WERI-Rb-1 (cell line): ENCODE measurements at regions not wholly inside any gene's neighbourhood (a gene's known extent, or its start where the extent isn't known, plus 50 kb on each side); places are given as distances from the start of the nearest gene placed in this dataset.

Source experiments
- DNase-seq: peaks from one replicate; pipeline ENCODE4 v3.0.0-alpha.2; 2020
- H3K27ac ChIP-seq: fragments of 250-450 bp; sonication (Bioruptor Pico); 2 replicates; pipeline ENCODE4 v1.5.1; 2020; ENCODE audit warnings: mild to moderate bottlenecking, moderate library complexity
- H3K27me3 ChIP-seq: fragments of 250-450 bp; sonication (Bioruptor Pico); 2 replicates; pipeline ENCODE4 v1.5.1; 2021; ENCODE audit warnings: mild to moderate bottlenecking, low read depth, moderate library complexity; ENCODE audit not compliant: insufficient read depth, severe bottlenecking
- H3K36me3 ChIP-seq: fragments of 250-450 bp; sonication (Bioruptor Pico); 2 replicates; pipeline ENCODE4 v1.5.1; 2020; ENCODE audit warnings: mild to moderate bottlenecking, moderate library complexity
- H3K4me3 ChIP-seq: 2 replicates; pipeline ENCODE4 v1.5.1; 2011; ENCODE audit warnings: low read depth, mild to moderate bottlenecking, control low read depth, low read length
- H3K9me3 ChIP-seq: fragments of 250-450 bp; sonication (Bioruptor Pico); 2 replicates; pipeline ENCODE4 v1.5.1; 2021; ENCODE audit warnings: mild to moderate bottlenecking, moderate library complexity; ENCODE audit not compliant: severe bottlenecking
- TF ChIP-seq, protein P1 (sequence below): IDR thresholded peaks from 2 replicates; pipeline ENCODE4 v1.5.1; 2011; ENCODE audit warnings: low read depth, mild to moderate bottlenecking, control low read depth, inconsistent platforms, low read length

DNA sequence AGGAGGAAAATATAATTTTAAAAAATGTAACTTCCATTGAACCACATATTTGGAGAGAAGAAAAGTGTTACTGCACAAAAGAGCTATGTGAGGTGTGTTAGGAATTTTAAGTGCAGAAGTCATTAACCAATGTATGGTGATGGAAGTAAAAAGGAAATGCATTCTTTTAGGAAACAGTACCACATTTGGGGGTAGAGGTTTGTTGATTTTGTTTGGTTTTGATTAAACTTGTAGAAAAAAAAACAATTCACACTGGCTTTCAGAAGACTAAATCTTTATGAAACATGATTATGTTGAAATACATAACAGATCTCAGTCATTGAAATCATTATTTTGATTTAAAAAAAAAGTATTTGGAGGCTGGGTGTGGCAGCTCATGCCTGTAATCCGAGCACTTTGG, 1287.0 kb upstream of the GJE1 start:
- no peak for DNase-seq
- no peak overlapping the region for H3K27ac ChIP-seq
- H3K4me3 ChIP-seq: no peak overlapping the region
- H3K36me3 ChIP-seq: no peaks in the 10 kb centered on the region
- no peaks in the 10 kb centered on the region for H3K9me3 ChIP-seq
- TF ChIP-seq, protein P1, sequence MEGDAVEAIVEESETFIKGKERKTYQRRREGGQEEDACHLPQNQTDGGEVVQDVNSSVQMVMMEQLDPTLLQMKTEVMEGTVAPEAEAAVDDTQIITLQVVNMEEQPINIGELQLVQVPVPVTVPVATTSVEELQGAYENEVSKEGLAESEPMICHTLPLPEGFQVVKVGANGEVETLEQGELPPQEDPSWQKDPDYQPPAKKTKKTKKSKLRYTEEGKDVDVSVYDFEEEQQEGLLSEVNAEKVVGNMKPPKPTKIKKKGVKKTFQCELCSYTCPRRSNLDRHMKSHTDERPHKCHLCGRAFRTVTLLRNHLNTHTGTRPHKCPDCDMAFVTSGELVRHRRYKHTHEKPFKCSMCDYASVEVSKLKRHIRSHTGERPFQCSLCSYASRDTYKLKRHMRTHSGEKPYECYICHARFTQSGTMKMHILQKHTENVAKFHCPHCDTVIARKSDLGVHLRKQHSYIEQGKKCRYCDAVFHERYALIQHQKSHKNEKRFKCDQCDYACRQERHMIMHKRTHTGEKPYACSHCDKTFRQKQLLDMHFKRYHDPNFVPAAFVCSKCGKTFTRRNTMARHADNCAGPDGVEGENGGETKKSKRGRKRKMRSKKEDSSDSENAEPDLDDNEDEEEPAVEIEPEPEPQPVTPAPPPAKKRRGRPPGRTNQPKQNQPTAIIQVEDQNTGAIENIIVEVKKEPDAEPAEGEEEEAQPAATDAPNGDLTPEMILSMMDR: no peak
- no peaks in the 10 kb centered on the region for H3K27me3 ChIP-seq

- no peak overlapping the region for H3K4me3 ChIP-seq
- no peak overlapping the region for H3K27ac ChIP-seq
- TF ChIP-seq, protein P1: no peak
- no peaks in the 10 kb centered on the region for H3K36me3 ChIP-seq
- no peaks in the 10 kb centered on the region for H3K9me3 ChIP-seq
- no peaks in the 10 kb centered on the region for H3K27me3 ChIP-seq
- DNase-seq: no peak
Measured at GRCh38 chr6:140844167-140844566, 1288.6 kb upstream of the GJE1 start.

DNA sequence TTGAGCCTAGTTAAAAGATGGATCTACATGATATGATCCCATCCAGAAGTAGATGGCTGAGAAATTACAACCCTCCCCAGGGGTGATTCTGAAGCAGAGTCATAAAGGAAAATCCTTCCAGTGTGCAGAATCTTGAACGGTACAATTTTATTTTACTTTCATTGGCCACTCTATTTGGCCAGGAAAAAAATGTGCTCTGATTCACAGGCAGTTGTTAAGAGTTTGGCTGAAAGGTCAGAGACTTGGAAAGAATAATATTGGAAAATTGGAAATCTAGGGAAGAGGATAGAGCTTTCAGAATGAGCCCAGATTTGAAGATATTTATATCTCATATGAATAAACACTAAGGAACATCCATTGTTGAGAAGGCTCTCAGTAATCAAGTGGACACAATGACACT, 1299.3 kb upstream of the GJE1 start:
- Histone ChIP-seq H3K4me3 (no peak overlapping the region), H3K9me3 (no peaks in the 10 kb centered on the region), H3K27me3 (no peaks in the 10 kb centered on the region), H3K36me3 (no peaks in the 10 kb centered on the region), H3K27ac (no peak overlapping the region)
- TF ChIP-seq, protein P1: no peak
- no peak for DNase-seq

GRCh38 chr6:140830666-140831065, 1302.1 kb upstream of the GJE1 start:
- Histone ChIP-seq H3K4me3 (no peak overlapping the region), H3K27me3 (no peaks in the 10 kb centered on the region)
- TF ChIP-seq, protein P1: no peak

DNA sequence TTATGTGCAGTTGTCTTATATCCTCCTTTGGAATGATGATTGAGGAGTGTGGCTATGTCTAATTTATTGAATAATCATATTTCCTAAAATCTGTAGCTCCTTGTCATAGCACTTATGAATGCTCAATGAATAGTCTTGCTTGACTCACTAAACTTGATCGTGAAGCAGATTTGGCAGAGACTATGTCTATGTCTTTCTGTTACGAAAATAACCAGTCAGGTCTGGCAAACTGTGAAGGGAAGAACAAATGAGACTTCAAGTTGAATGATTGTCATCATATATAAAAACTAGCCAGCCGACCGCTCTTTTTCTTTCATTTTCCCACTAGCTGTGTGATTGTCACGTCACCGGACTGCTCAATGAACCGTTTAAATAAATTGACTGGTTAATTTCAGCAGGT, 1303.9 kb upstream of the GJE1 start:
- Histone ChIP-seq H3K4me3 (no peak overlapping the region), H3K9me3 (no peaks in the 10 kb centered on the region), H3K36me3 (no peaks in the 10 kb centered on the region), H3K27me3 (no peaks in the 10 kb centered on the region), H3K27ac (no peak overlapping the region)
- DNase-seq: no peak
- TF ChIP-seq, protein P1: no peak

More at GRCh38 chr6:140830666-140831065, 1302.1 kb upstream of the GJE1 start:
- no peak for DNase-seq
- H3K36me3 ChIP-seq: no peaks in the 10 kb centered on the region
- no peaks in the 10 kb centered on the region for H3K9me3 ChIP-seq
- H3K27ac ChIP-seq: no peak overlapping the region

DNA sequence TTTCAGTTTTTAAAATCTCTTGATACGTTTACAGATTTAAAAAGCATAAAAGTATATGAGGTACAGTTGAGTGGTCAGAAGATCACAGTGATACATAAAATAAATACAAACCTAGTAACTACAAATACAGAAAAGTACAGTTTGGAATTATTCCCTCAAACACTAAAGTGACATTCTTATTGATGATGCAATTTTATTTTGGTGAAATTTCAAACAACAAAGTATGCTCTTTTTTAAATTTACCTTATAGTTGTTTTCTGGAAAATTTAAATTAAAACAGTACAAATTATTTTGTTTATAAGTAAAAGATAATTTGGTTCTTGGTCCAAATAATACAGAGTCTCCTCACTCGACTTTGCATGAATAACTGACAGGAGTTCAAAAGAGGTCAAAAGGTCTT, 1305.1 kb upstream of the GJE1 start:
- Histone ChIP-seq H3K4me3 (no peak overlapping the region), H3K36me3 (no peaks in the 10 kb centered on the region), H3K9me3 (no peaks in the 10 kb centered on the region), H3K27me3 (no peaks in the 10 kb centered on the region), H3K27ac (no peak overlapping the region)
- TF ChIP-seq, protein P1: no peak
- DNase-seq: no peak
